K562 (cell line): ENCODE measurements at regions not wholly inside any gene's neighbourhood (a gene's known extent, or its start where the extent isn't known, plus 50 kb on each side); places are given as distances from the start of the nearest gene placed in this dataset.

Source experiments
- ARID1B ChIP-seq: fragments of 450-650 bp; IDR thresholded peaks from 2 replicates; pipeline ENCODE4 v1.6.1; 2016; ENCODE audit warnings: antibody characterized with exemption, mild to moderate bottlenecking, inconsistent platforms
- C11orf30 ChIP-seq: fragments of 450-650 bp; IDR thresholded peaks from 2 replicates; pipeline ENCODE4 v1.6.1; 2016; ENCODE audit warnings: low read depth, mild to moderate bottlenecking
- CREBBP ChIP-seq: IDR thresholded peaks from one replicate; pipeline ENCODE4 v1.6.1; 2012; ENCODE audit warnings: low read depth, mild to moderate bottlenecking, control low read depth, inconsistent platforms, low read length
- EHMT2 ChIP-seq: fragments of 450-650 bp; IDR thresholded peaks from 2 replicates; pipeline ENCODE4 v1.6.1; 2018; ENCODE audit warnings: antibody characterized with exemption
- HMBOX1 ChIP-seq: sonication (generic); IDR thresholded peaks from 2 replicates; pipeline ENCODE4 v1.6.1; 2016
- SAP30 ChIP-seq: fragments of 200-600 bp; sonication (generic); IDR thresholded peaks from 2 replicates; pipeline ENCODE4 v1.6.1; 2012; ENCODE audit warnings: borderline replicate concordance, low read depth, mild to moderate bottlenecking, moderate library complexity, low read length, control low read depth, inconsistent platforms; ENCODE audit not compliant: insufficient read depth, poor library complexity, severe bottlenecking
- SOX6 ChIP-seq: fragments of 450-650 bp; IDR thresholded peaks from 2 replicates; pipeline ENCODE4 v1.6.1; 2014; ENCODE audit warnings: mild to moderate bottlenecking
- ZNF407 ChIP-seq: fragments of 450-650 bp; IDR thresholded peaks from 2 replicates; pipeline ENCODE4 v1.6.1; 2016; ENCODE audit warnings: low read depth

DNA sequence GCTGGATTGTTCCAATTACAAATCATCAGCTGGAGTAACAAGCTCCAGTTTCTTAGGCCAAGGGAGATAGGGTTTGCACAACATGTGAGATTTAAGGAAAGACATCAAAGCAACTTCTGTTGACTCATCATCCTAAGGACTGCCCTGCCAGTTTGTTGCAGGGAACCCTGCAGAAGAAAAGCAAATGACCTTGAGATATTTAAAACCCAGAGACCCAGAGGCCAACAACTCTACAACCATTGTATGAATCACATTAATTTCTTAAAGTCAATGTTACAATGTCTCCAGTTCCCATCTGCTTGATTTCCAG, 491.8 kb upstream of the ACVR2A start (continued):
- TF ChIP-seq ZNF407 (no peak), CREBBP (no peak), ARID1B (no peak), SOX6 (no peak), HMBOX1 (no peak), C11orf30 (no peak), EHMT2 (no peak), SAP30 (no peak)
